Stomach (tissue), 8 donors: ENCODE measurements at regions not wholly inside any gene's neighbourhood (a gene's known extent, or its start where the extent isn't known, plus 50 kb on each side); places are given as distances from the start of the nearest gene placed in this dataset.
A peak's percentile ranks its signal among the peaks of the same experiment; 100 is the strongest.

Experiments used
- DNase-seq, 2 donors: peaks; one replicate each; pipeline versions ENCODE4 v3.0.0 to v3.0.0-alpha.2; 2013 to 2019
- H3K27ac ChIP-seq, 5 donors: fragments of 200-600 bp in 4 of 5; sonication (generic) in 4 of 5; one replicate each; pipeline ENCODE4 v1.5.1; 2013 to 2019; ENCODE audit warnings: mild to moderate bottlenecking in 1 of 5, moderate library complexity in 1 of 5
- H3K27me3 ChIP-seq, 3 donors: fragments of 200-600 bp; sonication (generic); one replicate each; pipeline ENCODE4 v1.5.1; 2017 to 2019; ENCODE audit warnings: mixed run types in 1 of 3
- H3K36me3 ChIP-seq, 4 donors: fragments of 200-600 bp; sonication (generic); 1 replicate in 3 of 4; 2 replicates in 1 of 4; pipeline ENCODE4 v1.5.1; 2016 to 2019
- H3K4me1 ChIP-seq, 4 donors: fragments of 200-600 bp; sonication (generic); one replicate each; pipeline ENCODE4 v1.5.1; 2016 to 2019
- H3K4me3 ChIP-seq, 4 donors: fragments of 200-600 bp; sonication (generic) in 3 of 4; one replicate each; pipeline ENCODE4 v1.5.1; 2016 to 2019; ENCODE audit warnings: mild to moderate bottlenecking in 1 of 4
- H3K9me3 ChIP-seq, 4 donors: fragments of 200-600 bp; sonication (generic); one replicate each; pipeline ENCODE4 v1.5.1; 2016 to 2019
- CTCF ChIP-seq, 7 experiments: fragments of 450-650 bp in 4 of 7; fragments of 200-600 bp in 3 of 7; sonication (generic) in 3 of 7; IDR thresholded peaks; one replicate each; pipeline ENCODE4 v1.5.1; 2016 to 2019; ENCODE audit warnings: antibody characterized with exemption in 7 of 7, control low read depth in 2 of 7, mild to moderate bottlenecking in 1 of 7
- EP300 ChIP-seq: sonication (generic); formaldehyde crosslinking; IDR thresholded peaks from one replicate; pipeline ENCODE4 v1.6.1; 2017; ENCODE audit warnings: antibody characterized with exemption
- POLR2A ChIP-seq, 4 donors: fragments of 450-650 bp; IDR thresholded peaks; one replicate each; pipeline ENCODE4 v1.6.1; 2016; ENCODE audit warnings: antibody characterized with exemption in 4 of 4, control low read depth in 2 of 4, mild to moderate bottlenecking in 1 of 4, moderate library complexity in 1 of 4
- POLR2AphosphoS5 ChIP-seq, 3 donors: sonication (generic); formaldehyde crosslinking; IDR thresholded peaks; one replicate each; pipeline ENCODE4 v1.6.1; 2016; ENCODE audit warnings: antibody characterized with exemption in 3 of 3
- WGBS, 5 donors: extraction: QIAGEN DNeasy Blood & Tissue Kit in 3 of 5; methylation state at CpG; one replicate each; pipeline versions ENCODE4 v1.1.5 to v1.1.7; 2013 to 2018; 5-methylcytosine and 5-hydroxymethylcytosine counted together
- intact Hi-C: fragments of 100-400 bp; cut with DNase I; formaldehyde crosslinking; loops from one replicate; pipeline ENCODE4 v1.15.1; 2023; ENCODE audit warnings: low total_unique reads
- donor health status: healthy with polysubstance abuse.
- donor health status: Bipolar disorder and iron deficiency.
- donor health status: healthy.

- intact Hi-C loops = no loop called here
- no peak for TF ChIP-seq CTCF (IDR thresholded peaks at IDR 0.05)
- TF ChIP-seq POLR2A (IDR thresholded peaks at IDR 0.05) = no peak
- TF ChIP-seq EP300 = no peak
- TF ChIP-seq POLR2AphosphoS5 (IDR thresholded peaks at IDR 0.05) = no peak
- Histone ChIP-seq H3K36me3 (no peaks in the 10 kb centered on the region), H3K4me1 (peaks cover 0 to 7% (median 2%) of the 10 kb centered on the region in 4 donors), H3K9me3 (no peaks in the 10 kb centered on the region), H3K4me3 (no peak overlapping the region), H3K27ac (no peak overlapping the region), H3K27me3 (peaks cover 0 to under 1% (median 0%) of the 10 kb centered on the region in 3 donors)
- no peak for DNase-seq
- 66 to 80% (median 75%) methylated on average over 5 of the region's 5 CpGs for WGBS, 5 donors
These were observed 380.4 kb downstream of the RAPGEF2 start for GRCh38 chr4:159483110-159483781.

GRCh38 chr4:159483782-159484741, 381.2 kb downstream of the RAPGEF2 start:
- intact Hi-C loops = no loop called here
- TF ChIP-seq POLR2A (IDR thresholded peaks at IDR 0.05) = no peak
- no peak for TF ChIP-seq EP300
- no peak for TF ChIP-seq POLR2AphosphoS5 (IDR thresholded peaks at IDR 0.05)
- TF ChIP-seq CTCF (IDR thresholded peaks at IDR 0.05) = no peak
- no peaks in the 10 kb centered on the region for H3K9me3 ChIP-seq
- DNase-seq = no peak
- peaks cover 0 to 4% (median 0%) of the 10 kb centered on the region in 3 donors for H3K27me3 ChIP-seq
- WGBS, 5 donors = 62 to 71% (median 69%) methylated on average over 6 of the region's 6 CpGs
- H3K27ac ChIP-seq = no peak overlapping the region
- no peaks in the 10 kb centered on the region for H3K36me3 ChIP-seq
- H3K4me1 ChIP-seq = peaks cover 0 to 7% (median 2%) of the 10 kb centered on the region in 4 donors
- no peak overlapping the region for H3K4me3 ChIP-seq

GRCh38 chr4:159484864-159485263, 382.0 kb downstream of the RAPGEF2 start:
- TF ChIP-seq CTCF (IDR thresholded peaks at IDR 0.05) (no peak), POLR2AphosphoS5 (IDR thresholded peaks at IDR 0.05) (no peak), EP300 (no peak), POLR2A (IDR thresholded peaks at IDR 0.05) (no peak)
- Histone ChIP-seq H3K27me3 (peaks cover 0 to 4% (median 0%) of the 10 kb centered on the region in 3 donors), H3K27ac (no peak overlapping the region), H3K36me3 (no peaks in the 10 kb centered on the region), H3K4me3 (no peak overlapping the region), H3K9me3 (no peaks in the 10 kb centered on the region), H3K4me1 (peaks cover 0 to 7% (median 2%) of the 10 kb centered on the region in 4 donors)
- intact Hi-C loops = no loop called here
- DNase-seq = no peak
- WGBS, 5 donors = 26 to 50% (median 31%) methylated on average over 2 of the region's 2 CpGs

- 7 to 10% (median 8%) methylated on average over 8 of the region's 8 CpGs for WGBS, 5 donors
- Histone ChIP-seq H3K4me3 (no peak overlapping the region), H3K27me3 (peaks cover 0 to 4% (median 0%) of the 10 kb centered on the region in 3 donors), H3K4me1 (peaks cover 0 to 7% (median 2%) of the 10 kb centered on the region in 4 donors), H3K27ac (no peak overlapping the region), H3K36me3 (no peaks in the 10 kb centered on the region), H3K9me3 (no peaks in the 10 kb centered on the region)
- intact Hi-C loops = no loop called here
- TF ChIP-seq CTCF (IDR thresholded peaks at IDR 0.05) = peak in 5 of 7 experiments; percentile 58 to 68 (median 67)
- TF ChIP-seq POLR2A (IDR thresholded peaks at IDR 0.05) = no peak
- TF ChIP-seq POLR2AphosphoS5 (IDR thresholded peaks at IDR 0.05) = no peak
- no peak for TF ChIP-seq EP300
- peak; percentile 37 to 92 for DNase-seq
These were observed 384.4 kb downstream of the RAPGEF2 start for GRCh38 chr4:159487284-159487747.
